ENCODE measurements at regions not wholly inside any gene's neighbourhood (a gene's known extent, or its start where the extent isn't known, plus 50 kb on each side); places are given as distances from the start of the nearest gene placed in this dataset.

DNA sequence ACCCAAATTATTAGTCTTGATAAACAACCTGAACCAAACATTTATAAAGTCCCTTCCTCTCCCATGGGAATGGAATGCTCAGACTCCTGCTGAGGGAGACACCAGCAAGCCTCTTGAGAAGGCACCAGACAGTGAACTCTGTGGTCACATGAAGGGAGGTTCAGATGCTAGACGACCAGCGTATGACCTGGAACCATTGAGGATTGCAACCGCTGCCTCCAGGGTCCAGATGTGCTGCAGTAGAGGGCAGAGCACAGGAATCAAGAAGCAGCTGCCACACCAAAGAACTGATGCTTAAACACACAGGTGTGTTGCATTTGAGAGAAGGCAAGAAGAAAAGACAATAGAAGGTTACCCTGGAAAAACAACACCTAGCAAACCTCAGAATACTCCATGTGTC is 592.4 kb downstream of the AACS start:
- Histone ChIP-seq H3K9me3 (ENCODE audit: control insufficient read depth, insufficient read depth, low read length) (no peaks in the 10 kb centered on the region), H3K27me3 (ENCODE audit: control insufficient read depth, insufficient read depth, low read length) (no peaks in the 10 kb centered on the region), H3K27ac (ENCODE audit: low read depth, low read length) (no peak overlapping the region), H3K4me1 (ENCODE audit: control insufficient read depth, insufficient read depth, low read length) (no peaks in the 10 kb centered on the region), H3K4me3 (ENCODE audit: low read depth, low read length) (no peak overlapping the region), H3K36me3 (ENCODE audit: control insufficient read depth, insufficient read depth, low read length) (no peaks in the 10 kb centered on the region)
- WGBS (ENCODE audit: insufficient coverage), result 75% methylated on average over 3 of the region's 3 CpGs
- no peak for DNase-seq (ENCODE audit: low read depth in 4 of 6, low spot score in 6 of 6)

DNA sequence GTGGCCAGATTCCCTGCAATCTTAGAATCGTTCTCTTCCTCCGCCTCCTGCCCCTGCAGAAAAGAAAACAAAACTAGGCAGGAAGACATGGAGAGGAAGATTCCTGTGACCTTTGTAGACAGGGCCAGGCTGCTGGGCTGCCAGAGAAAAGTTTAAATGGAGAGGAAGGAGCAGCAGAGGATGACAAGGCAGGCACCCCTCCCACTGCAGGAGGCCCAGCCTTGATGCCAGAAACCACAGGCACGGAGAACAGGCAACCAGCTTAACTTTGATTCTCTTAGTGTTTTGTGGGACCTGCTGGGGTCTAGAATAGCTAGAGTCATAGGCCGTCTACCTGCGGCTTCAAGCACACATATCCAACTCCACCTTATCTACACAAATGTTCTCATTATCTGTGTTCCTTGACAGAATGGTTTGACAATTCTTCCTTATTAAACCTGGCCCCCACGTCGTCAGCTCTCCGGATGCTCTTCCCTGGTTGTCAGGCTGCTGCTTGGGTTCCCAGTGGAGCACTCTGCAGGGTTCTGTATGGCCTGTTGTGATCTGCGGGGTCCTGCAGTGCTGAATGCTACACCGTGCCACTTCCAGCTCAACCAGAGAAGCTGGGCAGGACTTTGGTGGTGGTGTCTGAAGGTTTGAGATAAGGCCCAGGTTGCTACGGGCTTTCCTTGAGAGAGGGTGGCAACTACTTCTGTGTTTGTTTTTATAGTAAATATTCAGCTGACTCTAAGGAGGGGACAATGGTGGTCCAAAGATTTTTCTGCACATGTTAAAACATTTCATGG is 609.5 kb downstream of the AACS start:
- Histone ChIP-seq H3K27me3 (ENCODE audit: control insufficient read depth, insufficient read depth, low read length) (no peaks in the 10 kb centered on the region), H3K4me1 (ENCODE audit: control insufficient read depth, insufficient read depth, low read length) (no peaks in the 10 kb centered on the region), H3K27ac (ENCODE audit: low read depth, low read length) (no peak overlapping the region), H3K36me3 (ENCODE audit: control insufficient read depth, insufficient read depth, low read length) (no peaks in the 10 kb centered on the region), H3K4me3 (ENCODE audit: low read depth, low read length) (no peak overlapping the region), H3K9me3 (ENCODE audit: control insufficient read depth, insufficient read depth, low read length) (no peaks in the 10 kb centered on the region)
- DNase-seq (ENCODE audit: low read depth in 4 of 6, low spot score in 6 of 6), result peak in 1 of 6 donors; percentile 30
- WGBS (ENCODE audit: insufficient coverage), result 76% methylated on average over 8 of the region's 11 CpGs

DNA sequence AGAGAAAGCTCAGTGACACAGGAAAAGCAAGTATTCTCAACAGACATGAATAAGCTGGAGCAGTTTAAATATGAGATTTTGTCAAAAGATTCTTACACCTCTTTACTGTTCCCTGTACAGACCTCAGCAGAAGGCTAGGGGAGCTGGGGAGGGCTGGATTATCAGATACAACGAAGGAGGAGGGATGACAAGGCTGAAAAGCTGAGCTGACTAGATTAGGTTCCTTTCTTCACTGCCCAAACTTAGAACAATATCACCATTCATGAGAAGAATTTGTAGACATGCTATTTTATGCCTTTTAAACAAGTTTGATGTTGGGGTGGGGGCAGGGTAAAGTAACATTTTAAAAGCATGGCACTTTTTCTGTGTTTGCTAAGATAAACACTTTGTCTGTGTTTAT is 611.1 kb downstream of the AACS start:
- Histone ChIP-seq H3K27me3 (ENCODE audit: control insufficient read depth, insufficient read depth, low read length) (no peaks in the 10 kb centered on the region), H3K9me3 (ENCODE audit: control insufficient read depth, insufficient read depth, low read length) (no peaks in the 10 kb centered on the region), H3K36me3 (ENCODE audit: control insufficient read depth, insufficient read depth, low read length) (no peaks in the 10 kb centered on the region), H3K4me3 (ENCODE audit: low read depth, low read length) (no peak overlapping the region), H3K27ac (ENCODE audit: low read depth, low read length) (no peak overlapping the region), H3K4me1 (ENCODE audit: control insufficient read depth, insufficient read depth, low read length) (no peaks in the 10 kb centered on the region)
- WGBS (ENCODE audit: insufficient coverage), result no CpG with 5 or more reads among the region's 1 CpG
- no peak for DNase-seq (ENCODE audit: low read depth in 4 of 6, low spot score in 6 of 6)

DNA sequence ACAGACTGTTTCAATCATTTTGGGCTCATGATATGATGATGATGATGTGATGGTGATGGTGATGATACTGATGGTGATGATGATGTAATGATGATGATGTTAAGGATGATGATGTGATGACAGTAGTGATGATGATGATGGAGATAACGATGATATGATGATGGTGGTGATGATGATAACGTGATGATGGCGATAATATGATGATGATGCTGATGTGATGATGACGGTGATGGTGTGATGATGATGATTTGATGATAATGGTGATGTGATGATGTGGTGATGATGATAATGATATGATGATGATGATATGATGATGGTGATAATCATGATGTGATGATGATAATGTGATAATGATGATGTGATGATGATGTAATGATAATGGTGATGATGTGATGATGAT is 612.6 kb downstream of the AACS start:
- DNase-seq (ENCODE audit: low read depth in 4 of 6, low spot score in 6 of 6), result no peak
- no peaks in the 10 kb centered on the region for H3K9me3 ChIP-seq (ENCODE audit: control insufficient read depth, insufficient read depth, low read length)
- no peaks in the 10 kb centered on the region for H3K36me3 ChIP-seq (ENCODE audit: control insufficient read depth, insufficient read depth, low read length)
- no peak overlapping the region for H3K27ac ChIP-seq (ENCODE audit: low read depth, low read length)
- no peak overlapping the region for H3K4me3 ChIP-seq (ENCODE audit: low read depth, low read length)
- H3K4me1 ChIP-seq (ENCODE audit: control insufficient read depth, insufficient read depth, low read length), result no peaks in the 10 kb centered on the region
- WGBS (ENCODE audit: insufficient coverage), result 92% methylated on average over 4 of the region's 4 CpGs
- H3K27me3 ChIP-seq (ENCODE audit: control insufficient read depth, insufficient read depth, low read length), result no peaks in the 10 kb centered on the region

DNA sequence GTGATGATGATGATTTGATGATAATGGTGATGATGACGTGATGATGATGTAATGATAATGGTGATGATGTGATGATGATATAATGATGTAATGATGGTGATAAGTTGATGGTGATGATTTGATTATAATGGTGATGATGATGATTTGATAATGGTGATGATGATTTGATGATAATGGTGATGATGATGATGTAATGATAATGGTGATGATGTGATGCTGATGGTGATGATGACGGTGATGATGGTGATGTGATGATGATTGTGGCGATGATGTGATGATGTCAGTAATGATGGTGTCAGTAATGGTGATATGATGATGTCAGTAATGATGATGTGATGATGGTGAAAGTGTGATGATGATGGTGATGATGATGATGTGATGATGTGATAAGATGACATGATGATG is 613.4 kb downstream of the AACS start:
- peaks cover under 1% of the 10 kb centered on the region for H3K27me3 ChIP-seq (ENCODE audit: control insufficient read depth, insufficient read depth, low read length)
- peaks cover 1% of the 10 kb centered on the region for H3K4me1 ChIP-seq (ENCODE audit: control insufficient read depth, insufficient read depth, low read length)
- 75% methylated on average over 3 of the region's 3 CpGs for WGBS (ENCODE audit: insufficient coverage)
- no peak overlapping the region for H3K27ac ChIP-seq (ENCODE audit: low read depth, low read length)
- H3K9me3 ChIP-seq (ENCODE audit: control insufficient read depth, insufficient read depth, low read length), result no peaks in the 10 kb centered on the region
- no peaks in the 10 kb centered on the region for H3K36me3 ChIP-seq (ENCODE audit: control insufficient read depth, insufficient read depth, low read length)
- no peak overlapping the region for H3K4me3 ChIP-seq (ENCODE audit: low read depth, low read length)
- no peak for DNase-seq (ENCODE audit: low read depth in 4 of 6, low spot score in 6 of 6)

DNA sequence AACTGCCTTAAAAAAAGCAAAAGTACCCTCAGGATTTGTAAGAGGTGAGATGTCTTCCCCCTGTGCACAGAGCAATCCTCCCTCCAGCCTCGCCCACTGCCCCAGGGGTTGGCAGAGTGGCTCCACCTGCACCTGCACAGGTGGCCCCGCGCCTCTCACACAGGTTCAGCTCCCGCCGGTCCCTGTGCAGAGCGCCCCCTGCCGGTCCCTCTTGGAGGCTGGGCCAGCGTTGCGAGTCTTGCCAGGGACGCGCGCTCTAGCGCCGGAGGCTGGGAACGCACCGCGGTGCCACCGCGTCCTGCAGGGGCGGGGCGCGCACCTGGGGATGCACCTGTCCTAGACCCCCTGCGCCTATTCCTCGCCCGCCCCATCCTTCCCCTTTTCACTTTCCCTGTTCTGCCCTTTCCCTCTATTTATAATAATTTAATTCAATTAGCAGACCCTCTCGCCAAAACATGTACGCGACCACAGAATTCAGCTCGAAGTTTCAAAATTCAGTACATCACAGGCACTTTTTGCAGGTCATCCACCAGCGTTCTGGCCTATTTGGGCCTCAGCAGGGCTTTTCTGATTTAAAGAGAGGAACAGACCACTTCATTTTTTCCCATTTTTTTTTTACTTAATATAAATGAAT is 618.6 kb downstream of the AACS start:
- Histone ChIP-seq H3K27ac (ENCODE audit: low read depth, low read length) (no peak overlapping the region), H3K36me3 (ENCODE audit: control insufficient read depth, insufficient read depth, low read length) (no peaks in the 10 kb centered on the region), H3K4me1 (ENCODE audit: control insufficient read depth, insufficient read depth, low read length) (peaks cover 6% of the 10 kb centered on the region), H3K4me3 (ENCODE audit: low read depth, low read length) (no peak overlapping the region), H3K9me3 (ENCODE audit: control insufficient read depth, insufficient read depth, low read length) (no peaks in the 10 kb centered on the region), H3K27me3 (ENCODE audit: control insufficient read depth, insufficient read depth, low read length) (peaks cover 5% of the 10 kb centered on the region)
- WGBS (ENCODE audit: insufficient coverage), result 16% methylated on average over 25 of the region's 30 CpGs
- peak in 2 of 6 donors; percentile 26 to 36 for DNase-seq (ENCODE audit: low read depth in 4 of 6, low spot score in 6 of 6)

DNA sequence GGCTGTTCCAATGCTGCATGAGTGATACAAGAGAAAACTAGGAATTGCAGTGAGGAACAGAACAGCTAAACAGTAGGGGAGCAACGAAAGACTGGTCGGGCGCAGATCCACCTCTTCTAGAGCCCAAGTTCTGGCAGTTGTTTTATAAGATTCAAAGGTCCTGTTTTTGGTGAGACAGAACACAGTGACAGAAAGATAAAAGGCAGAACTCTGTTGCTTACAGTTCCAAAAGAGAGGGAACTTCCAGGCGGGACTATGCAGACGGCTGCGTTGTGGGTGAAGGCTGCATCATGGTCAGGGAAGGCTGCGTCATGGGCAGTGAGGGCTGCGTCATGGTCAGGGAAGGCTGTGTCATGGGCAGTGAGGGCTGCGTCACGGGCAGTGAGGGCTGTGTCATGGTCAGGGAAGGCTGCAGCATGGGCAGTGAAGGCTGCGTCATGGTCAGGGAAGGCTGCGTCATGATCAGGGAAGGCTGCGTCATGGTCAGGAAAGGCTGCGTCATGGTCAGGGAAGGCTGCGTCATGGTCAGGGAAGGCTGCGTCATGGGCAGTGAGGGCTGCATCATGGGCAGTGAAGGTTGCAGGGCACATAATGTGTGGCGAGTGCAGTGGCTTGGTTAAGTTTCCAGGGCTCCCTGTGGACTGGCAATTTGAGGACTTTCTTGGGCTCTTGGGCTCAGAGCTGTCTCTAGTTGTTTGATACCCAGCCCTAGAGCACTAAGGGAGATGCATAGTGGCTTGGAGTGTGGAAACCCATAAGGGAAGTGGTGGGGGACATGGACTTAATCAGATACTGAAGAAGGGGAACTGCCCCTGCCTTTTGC is 619.9 kb downstream of the AACS start:
- 96% methylated on average over 17 of the region's 17 CpGs for WGBS (ENCODE audit: insufficient coverage)
- peaks cover 5% of the 10 kb centered on the region for H3K27me3 ChIP-seq (ENCODE audit: control insufficient read depth, insufficient read depth, low read length)
- no peaks in the 10 kb centered on the region for H3K9me3 ChIP-seq (ENCODE audit: control insufficient read depth, insufficient read depth, low read length)
- H3K36me3 ChIP-seq (ENCODE audit: control insufficient read depth, insufficient read depth, low read length), result no peaks in the 10 kb centered on the region
- H3K27ac ChIP-seq (ENCODE audit: low read depth, low read length), result no peak overlapping the region
- DNase-seq (ENCODE audit: low read depth in 4 of 6, low spot score in 6 of 6), result no peak
- H3K4me1 ChIP-seq (ENCODE audit: control insufficient read depth, insufficient read depth, low read length), result peaks cover 6% of the 10 kb centered on the region
- H3K4me3 ChIP-seq (ENCODE audit: low read depth, low read length), result no peak overlapping the region

DNA sequence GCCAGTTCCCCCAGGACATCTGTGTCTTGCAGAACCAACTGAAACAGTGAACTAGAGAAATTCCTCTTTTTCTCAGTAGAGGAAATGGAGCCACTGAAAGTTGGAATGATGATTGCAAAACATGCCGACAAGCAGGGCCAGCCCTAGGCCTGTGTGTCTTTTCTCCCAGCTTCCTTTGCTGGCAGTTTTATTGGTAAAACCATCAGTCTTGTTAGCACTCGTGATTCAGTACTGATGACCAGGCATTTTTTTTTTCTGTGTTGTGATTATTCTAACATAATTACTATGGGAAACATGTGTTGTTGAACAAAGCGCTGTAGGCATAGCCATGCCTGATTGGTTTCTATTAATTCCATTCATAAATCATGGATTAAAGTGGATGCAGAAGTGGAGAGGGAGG is 620.7 kb downstream of the AACS start:
- Histone ChIP-seq H3K4me1 (ENCODE audit: control insufficient read depth, insufficient read depth, low read length) (peaks cover 6% of the 10 kb centered on the region), H3K4me3 (ENCODE audit: low read depth, low read length) (no peak overlapping the region), H3K9me3 (ENCODE audit: control insufficient read depth, insufficient read depth, low read length) (no peaks in the 10 kb centered on the region), H3K27ac (ENCODE audit: low read depth, low read length) (no peak overlapping the region), H3K27me3 (ENCODE audit: control insufficient read depth, insufficient read depth, low read length) (peaks cover 5% of the 10 kb centered on the region), H3K36me3 (ENCODE audit: control insufficient read depth, insufficient read depth, low read length) (no peaks in the 10 kb centered on the region)
- DNase-seq (ENCODE audit: low read depth in 4 of 6, low spot score in 6 of 6), result peak in 2 of 6 donors; percentile 22 to 63
- WGBS (ENCODE audit: insufficient coverage), result 29% methylated on average over 1 of the region's 3 CpGs

DNA sequence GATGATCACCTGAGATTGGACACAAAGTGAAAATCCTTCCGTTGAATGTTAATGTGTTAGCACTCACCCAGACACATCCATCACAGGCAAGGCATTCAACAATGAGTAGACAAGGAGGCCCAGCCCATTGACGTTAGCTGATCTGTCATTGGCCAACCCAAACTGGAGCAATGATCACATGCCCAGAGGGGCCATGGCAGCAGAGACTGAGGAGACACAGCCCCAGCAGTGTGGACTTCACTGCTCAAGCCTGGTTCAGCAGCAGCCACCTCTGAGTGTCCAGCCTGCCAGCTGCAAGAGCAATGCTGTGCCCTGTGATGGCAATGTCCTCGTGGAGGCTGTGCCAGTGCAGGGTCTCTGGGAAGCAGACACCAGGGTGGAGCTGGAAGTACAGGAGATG is 622.2 kb downstream of the AACS start:
- peaks cover 5% of the 10 kb centered on the region for H3K27me3 ChIP-seq (ENCODE audit: control insufficient read depth, insufficient read depth, low read length)
- no peaks in the 10 kb centered on the region for H3K36me3 ChIP-seq (ENCODE audit: control insufficient read depth, insufficient read depth, low read length)

More for the DNA sequence above, 622.2 kb downstream of the AACS start:
- Histone ChIP-seq H3K4me1 (ENCODE audit: control insufficient read depth, insufficient read depth, low read length) (peaks cover 6% of the 10 kb centered on the region), H3K27ac (ENCODE audit: low read depth, low read length) (no peak overlapping the region), H3K4me3 (ENCODE audit: low read depth, low read length) (no peak overlapping the region), H3K9me3 (ENCODE audit: control insufficient read depth, insufficient read depth, low read length) (no peaks in the 10 kb centered on the region)
- WGBS (ENCODE audit: insufficient coverage), result 72% methylated on average over 3 of the region's 3 CpGs
- DNase-seq (ENCODE audit: low read depth in 4 of 6, low spot score in 6 of 6), result no peak

All from spinal cord (tissue), 9 donors.